ENCODE measurements at regions not wholly inside any gene's neighbourhood (a gene's known extent, or its start where the extent isn't known, plus 50 kb on each side); places are given as distances from the start of the nearest gene placed in this dataset.

DNA sequence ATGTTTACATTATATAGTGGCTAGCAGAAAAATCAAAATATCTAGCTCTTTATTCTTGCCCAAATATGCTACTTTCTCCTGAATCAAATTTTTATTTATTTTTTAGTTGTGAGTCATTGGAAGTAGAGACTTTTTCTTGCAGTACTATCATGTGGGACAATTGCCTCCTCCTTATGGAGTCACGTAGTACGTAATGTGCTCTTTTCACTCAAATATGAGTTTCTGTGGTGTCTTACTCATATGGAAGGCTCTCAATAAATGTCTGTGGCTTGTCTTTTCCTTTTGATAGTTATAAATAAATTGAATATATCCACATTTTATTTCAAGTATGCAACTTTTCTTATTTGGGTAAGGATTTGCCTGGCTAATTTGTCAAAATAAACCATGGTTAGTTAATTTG lies 1411.0 kb upstream of the SLC10A2 start:
- in situ Hi-C loops (cut with HindIII; ENCODE audit: low sequenced_read_pairs): no loop called here

DNA sequence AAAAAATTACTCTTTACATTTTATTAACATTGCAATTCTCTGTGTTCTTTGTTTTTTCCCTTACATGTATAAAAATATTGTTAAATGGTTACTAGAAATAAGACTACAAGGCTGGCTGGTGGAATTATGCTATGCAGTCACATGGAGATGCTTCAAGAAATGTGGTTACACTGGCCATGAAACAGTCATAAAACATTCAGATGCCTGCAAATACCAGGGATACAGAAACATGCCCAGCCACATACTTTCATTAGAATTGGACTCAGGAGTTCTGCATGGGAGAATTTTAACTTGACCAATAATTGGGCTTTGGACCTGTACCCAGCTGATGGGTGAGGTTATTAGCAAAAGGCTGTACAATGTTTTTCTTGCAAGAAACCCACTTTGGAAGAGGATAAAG lies 1407.7 kb upstream of the SLC10A2 start:
- in situ Hi-C loops (cut with HindIII; ENCODE audit: low sequenced_read_pairs): no loop called here

DNA sequence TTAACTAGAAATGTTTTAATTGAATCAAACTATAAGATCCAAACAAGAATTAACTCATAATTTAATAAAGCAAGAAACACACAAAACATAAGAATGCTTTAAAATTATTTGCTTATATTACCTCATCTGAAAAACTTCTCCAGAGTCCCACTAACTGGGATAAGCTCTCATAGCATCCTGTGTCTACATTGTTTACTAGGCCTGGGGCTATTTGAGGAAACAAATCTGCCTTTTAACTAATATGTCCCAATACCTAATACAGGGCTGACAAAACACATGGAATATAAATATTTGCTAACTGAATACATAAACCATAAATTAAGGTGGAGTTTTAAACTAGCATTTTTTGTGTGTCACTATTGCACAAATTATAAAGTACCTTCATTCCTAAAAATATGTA lies 1399.8 kb upstream of the SLC10A2 start:
- in situ Hi-C loops (cut with HindIII; ENCODE audit: low sequenced_read_pairs): no loop called here

DNA sequence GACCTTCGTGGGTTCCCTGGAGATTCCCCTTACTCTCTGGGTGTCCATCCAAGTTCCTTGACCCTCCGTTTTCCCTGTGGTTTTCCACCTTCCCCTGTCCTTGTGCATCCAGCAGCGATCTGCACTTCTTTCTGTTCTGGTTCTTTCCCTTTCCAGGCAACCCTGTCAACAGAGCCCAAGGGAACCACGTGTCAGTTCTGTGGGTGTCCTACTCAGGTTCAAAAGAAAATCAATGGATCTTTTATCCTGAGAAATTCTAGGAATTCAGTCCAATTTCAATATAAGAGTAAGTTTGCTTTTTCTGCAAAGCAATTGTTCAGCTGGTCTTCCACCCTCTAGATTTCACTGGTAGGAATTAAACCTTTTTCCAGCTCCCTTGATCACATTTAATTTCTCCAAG lies 1394.8 kb upstream of the SLC10A2 start:
- in situ Hi-C loops (cut with HindIII; ENCODE audit: low sequenced_read_pairs): no loop called here

DNA sequence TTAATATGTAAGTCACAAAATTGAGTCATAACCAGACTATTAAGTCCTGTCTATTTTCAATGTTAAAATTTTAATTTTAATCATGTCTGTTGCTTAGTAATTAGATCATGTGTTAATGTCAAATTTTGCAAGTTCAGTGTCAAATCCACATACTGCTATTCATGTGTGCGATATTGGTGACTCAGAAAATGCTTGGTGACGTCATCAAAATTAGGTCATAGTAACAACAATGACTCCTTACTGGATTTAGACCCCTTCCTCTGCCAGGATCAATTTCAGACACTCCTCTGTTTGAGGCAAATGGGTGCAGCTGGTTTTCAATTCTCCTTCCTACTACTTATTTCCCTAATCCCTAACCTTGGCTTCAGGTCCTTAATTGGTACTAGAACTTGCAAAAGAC lies 1394.3 kb upstream of the SLC10A2 start:
- in situ Hi-C loops (cut with HindIII; ENCODE audit: low sequenced_read_pairs): no loop called here

DNA sequence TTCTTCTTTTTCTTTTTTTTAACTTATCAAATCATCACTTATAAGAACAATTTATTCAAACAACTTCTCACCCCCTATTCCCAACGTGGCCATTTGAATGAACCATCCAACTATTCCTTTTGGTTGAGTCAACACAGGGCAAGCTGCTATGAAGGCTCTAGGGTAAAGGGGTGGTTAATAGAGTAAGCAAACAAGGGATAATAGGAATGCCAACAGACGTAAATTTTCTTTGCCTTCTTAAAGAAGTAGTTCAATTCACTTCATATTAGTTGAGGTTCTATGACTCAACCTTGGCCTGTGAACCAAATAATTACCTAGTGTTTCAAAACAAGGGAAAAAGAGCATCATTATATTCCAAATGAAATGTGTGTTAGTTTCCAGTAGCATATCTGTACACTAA lies 1383.8 kb upstream of the SLC10A2 start:
- in situ Hi-C loops (cut with HindIII; ENCODE audit: low sequenced_read_pairs): no loop called here

DNA sequence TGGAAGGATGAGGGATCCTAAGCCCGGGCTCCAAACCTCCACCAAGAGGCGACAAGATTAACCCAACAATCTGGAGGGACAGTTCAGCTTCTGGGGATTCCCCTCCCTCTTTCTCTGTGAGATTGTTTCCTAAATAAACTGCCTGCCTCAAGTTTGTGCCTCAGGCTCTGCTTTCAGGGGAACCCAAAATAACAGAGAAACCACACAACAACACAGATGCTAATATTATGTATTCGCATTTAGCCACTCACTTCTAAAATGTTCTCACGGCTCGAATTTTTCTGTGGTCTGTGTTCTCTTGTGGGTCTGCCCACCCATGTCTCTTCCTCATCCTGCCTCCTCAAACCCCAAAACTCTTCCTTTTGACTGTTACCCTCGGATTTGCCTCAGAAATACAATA lies 1381.1 kb upstream of the SLC10A2 start:
- in situ Hi-C loops (cut with HindIII; ENCODE audit: low sequenced_read_pairs): no loop called here

DNA sequence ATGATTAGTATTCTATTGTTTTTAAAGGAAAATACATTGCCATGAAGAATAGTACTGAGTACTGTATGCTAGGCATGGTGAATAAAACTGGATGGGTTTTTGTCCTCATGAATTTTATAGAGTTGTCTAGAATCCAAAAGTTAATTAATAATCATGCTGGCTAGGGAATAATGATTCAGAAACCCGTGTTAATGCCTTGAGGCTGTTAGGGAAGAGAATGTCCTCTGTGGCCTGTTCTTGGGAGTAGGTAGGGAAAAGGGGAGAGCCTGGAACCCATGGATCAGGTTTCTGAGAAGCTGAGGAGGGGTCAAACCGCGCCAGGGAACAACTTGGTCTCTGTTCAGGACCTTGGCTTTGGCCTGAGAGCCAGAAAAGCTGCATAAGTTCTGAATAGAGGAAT lies 1376.3 kb upstream of the SLC10A2 start:
- in situ Hi-C loops (cut with HindIII; ENCODE audit: low sequenced_read_pairs): no loop called here

DNA sequence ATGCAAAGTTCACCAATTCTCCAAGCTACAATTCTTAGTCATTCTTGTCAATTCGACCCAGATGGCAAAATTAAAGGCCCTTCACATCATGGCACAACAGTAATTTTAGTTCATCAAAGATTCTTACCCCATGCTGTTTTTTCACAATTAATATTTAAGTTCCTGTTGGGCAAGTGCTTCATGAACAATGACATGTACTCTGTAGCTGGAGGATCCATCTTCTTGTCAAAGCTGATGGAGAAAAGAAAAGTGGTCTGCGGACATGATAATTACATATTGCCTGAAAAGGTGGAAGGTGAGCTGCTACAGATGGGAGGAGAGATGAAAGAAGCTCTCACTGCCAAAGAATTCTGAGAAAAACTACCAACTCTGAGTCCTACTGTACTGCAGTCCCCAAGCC lies 1370.3 kb upstream of the SLC10A2 start:
- in situ Hi-C loops (cut with HindIII; ENCODE audit: low sequenced_read_pairs): no loop called here

DNA sequence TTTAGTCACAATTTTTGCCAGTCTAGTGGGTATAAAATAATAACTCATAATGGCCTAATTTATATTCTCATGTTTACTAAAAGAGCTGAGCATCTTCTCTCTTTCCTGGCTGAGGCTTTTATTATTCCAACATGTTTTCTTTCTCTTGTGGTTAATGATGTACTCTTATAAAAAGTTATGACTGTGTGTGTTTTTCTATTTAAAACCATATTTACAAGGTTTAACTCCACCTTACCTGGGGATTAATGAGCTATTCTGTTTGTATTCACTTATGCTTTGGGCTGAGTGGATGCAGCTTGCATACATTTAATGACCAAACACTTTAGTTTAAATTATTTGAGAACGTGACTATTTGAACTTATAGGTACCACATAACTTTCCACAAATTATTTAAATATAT lies 1365.7 kb upstream of the SLC10A2 start:
- in situ Hi-C loops (cut with HindIII; ENCODE audit: low sequenced_read_pairs): no loop called here

DNA sequence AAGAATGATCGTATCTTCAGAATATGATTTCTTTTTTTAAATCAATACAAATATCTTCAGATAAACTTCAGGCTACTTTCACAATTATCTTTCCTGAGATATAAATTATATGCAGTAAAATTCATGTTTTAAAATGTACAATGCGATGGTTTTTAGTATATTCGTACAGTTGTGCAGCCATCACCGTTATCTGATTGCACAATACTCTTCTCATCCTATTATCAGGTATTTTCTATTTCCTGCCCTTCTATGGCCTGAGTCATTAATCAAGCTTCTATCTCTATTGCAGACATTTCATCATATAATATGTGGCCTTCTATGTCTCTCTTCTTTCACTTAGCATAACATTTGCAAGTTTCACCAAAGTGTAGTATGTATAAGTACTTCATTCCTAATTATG lies 1360.2 kb upstream of the SLC10A2 start:
- in situ Hi-C loops (cut with HindIII; ENCODE audit: low sequenced_read_pairs): no loop called here

DNA sequence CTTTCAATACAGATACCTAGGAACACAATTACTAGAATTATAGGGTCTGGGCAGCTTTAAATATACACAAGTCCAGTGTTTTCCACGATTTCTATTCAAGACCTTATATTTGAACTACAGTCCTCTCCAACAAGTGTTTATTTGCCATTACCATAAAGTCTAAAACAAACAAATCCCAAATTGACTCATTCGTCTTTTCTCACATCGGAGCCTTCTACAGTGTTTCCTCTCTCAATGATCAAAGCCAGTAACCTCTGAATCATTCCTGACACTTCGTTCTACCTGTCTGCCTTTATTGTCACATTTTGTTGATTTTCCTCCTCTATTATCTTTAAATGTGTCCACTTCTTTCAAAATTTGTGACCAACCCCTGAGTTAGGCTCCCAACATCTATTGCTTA lies 1356.5 kb upstream of the SLC10A2 start:
- in situ Hi-C loops (cut with HindIII; ENCODE audit: low sequenced_read_pairs): no loop called here

DNA sequence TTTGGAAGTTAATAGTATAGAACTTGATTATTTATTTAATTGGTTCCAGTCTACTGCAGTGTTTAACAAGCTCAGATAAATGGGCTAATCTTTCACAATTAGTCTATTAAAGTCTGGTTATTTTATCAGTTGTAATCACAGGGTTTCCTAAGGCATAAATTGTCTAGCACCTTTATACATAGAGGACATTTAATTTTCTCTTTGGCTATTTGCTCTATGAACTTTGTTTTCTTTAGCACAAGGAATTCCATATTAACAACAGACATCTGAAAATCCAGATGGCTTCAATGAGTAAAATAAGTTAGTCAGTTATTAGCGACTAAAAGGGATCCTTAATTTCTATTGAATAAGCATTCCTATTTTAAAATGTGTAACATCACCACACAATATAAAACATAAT lies 1350.8 kb upstream of the SLC10A2 start:
- in situ Hi-C loops (cut with HindIII; ENCODE audit: low sequenced_read_pairs): no loop called here

DNA sequence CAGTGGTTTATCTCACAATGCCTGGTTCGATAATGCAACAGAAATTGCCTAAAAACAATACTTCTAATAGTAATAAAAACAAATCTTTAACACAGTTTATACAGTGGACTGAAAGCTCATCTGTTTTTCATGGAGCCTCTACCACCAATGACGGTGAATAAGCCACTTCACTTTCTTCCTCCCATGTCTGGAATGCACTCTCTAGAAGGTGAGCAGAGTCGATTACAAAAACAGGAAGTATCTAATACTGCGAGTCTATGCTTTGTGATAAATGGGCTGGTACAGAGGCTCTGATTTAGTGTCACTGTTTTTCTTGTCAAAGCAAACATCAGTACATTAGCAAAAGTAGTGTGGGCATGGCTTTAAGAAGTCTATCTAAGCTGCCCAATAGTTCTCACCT lies 1348.6 kb upstream of the SLC10A2 start:
- in situ Hi-C loops (cut with HindIII; ENCODE audit: low sequenced_read_pairs): no loop called here

DNA sequence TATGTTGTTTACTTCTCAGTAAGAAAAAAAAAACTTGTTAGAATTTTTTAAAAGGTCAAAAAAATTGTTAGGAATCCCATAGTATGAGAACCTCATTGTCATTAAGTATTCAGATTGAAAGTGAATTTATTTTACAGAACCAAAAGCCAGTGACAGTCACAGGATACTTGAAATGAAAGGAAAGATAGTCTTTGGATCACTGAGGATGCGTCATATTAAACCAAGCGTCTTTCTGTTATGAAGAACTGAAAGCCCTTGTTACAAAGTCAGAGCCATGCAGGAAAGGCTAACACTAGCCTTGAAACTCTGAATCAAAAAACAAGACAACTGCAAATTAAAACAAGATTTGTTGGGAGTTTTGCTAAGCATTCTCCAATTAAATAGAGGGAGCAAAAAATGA lies 1348.0 kb upstream of the SLC10A2 start:
- in situ Hi-C loops (cut with HindIII; ENCODE audit: low sequenced_read_pairs): no loop called here

DNA sequence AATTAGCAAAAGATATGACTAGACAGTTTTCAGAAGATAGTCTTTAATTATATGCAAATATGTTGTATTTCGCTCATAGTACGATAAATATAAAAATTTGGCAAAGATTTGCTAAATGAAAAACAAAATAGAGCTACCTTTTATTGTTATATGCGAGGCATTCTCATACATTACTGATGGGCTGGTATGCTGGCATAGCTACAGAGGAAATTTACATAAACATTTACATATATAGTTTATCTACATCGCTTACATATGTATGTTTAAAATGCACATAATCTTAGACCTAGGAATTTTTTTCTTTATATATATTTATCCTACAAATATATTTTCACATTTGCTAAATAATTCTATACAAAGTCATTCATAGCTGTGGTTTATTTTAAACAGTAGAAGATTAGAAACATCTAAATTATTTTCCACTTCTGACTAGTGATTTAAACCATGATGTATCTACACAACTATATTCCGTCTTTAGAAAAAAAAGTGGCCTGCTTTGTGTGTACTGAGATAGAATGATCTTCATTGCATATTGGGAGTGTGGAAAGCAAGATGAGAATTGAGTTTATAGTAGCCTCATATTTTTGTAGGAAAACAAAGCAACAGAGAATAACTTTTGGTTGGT lies 1345.0 kb upstream of the SLC10A2 start:
- in situ Hi-C loops (cut with HindIII; ENCODE audit: low sequenced_read_pairs): no loop called here

DNA sequence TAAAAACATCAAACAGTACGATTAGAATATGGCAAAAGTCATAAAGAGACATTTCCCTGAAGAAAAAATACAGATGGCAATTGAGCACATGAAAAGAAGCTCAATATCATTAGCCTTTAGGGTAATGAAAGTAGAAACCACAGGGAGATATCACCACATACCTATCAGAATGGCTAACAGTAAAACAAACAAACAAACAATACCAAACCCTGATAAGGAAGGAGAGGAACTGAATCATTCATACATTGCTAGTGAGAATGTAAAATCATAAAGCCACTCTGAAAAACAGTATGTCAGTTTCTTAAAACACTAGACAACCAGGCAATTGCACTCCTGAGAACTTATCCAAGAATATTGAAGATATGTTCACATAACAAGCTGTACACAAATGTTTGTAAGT lies 1342.5 kb upstream of the SLC10A2 start:
- in situ Hi-C loops (cut with HindIII; ENCODE audit: low sequenced_read_pairs): no loop called here

DNA sequence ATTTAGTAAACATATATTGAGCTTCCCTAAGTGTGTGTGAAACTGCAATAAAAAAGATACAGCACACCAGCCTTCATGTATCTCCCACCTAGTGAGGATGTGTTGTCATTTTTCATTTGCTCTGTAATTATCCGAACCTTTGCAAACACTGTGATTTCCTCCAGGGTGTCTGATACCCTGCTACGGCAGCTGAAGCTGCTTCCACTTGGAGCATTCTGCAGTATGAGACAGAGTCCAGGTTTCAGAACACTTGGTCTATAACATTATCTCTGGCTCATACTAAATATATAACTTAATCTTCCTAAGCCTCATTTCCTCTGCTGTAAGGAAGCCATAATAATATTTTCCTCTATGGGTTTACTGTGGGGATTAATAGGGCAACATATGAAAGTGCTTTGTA lies 1338.1 kb upstream of the SLC10A2 start:
- in situ Hi-C loops (cut with HindIII; ENCODE audit: low sequenced_read_pairs): no loop called here

DNA sequence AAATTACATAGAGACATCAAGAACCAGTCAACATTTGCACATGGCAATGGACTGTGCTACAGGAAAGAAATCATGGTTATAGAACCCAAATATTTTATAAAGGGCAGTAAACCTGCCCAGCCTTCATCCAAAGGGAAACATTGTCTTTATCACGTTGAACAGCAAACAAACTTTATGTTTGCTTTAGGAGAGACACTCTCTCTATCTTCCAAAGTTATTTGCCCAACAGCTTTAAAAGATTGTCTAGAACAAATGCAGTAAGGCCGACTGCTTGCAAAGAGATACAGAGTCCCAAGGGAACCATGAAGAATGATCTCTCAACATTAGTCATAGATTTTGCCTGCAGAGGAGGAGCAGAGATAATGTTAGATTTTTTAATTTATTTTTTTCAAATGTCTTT lies 1323.5 kb upstream of the SLC10A2 start:
- in situ Hi-C loops (cut with HindIII; ENCODE audit: low sequenced_read_pairs): no loop called here

DNA sequence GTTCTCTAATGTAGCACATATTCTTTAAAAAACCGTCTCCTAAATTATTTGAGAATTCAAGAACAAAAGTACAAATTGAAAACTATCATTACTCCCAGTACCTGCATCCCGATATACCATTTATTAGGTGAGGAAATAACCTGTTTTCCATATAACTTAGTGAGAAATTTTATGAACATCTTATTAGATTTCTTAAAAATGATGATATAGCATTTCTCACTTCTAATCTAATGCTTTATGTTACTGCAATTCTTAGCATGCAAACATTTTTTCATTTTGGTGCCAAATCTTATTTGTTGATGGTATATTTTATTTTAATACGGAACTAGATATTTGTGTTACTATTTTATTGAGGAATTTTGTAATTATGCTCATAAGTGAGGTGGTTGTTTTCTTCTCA lies 1321.3 kb upstream of the SLC10A2 start:
- in situ Hi-C loops (cut with HindIII; ENCODE audit: low sequenced_read_pairs): no loop called here

DNA sequence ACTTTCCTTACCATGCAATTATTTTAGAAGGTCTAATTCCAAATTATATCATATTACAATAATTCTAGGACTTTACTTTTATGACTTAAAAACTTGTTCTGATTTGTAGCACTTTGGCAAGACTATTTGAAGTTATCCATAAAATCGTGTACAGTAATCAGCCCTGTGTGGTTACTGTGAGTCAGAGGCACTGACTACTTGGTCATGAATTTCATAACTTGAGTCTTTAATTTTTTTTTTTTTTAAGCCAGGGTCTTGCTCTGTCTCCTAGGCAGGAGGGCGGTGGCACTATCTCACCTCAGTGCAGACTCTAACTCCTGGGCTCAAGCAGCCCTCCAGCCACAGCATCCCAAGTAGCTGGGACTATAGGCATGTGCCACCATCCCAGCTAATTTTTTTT lies 1319.2 kb upstream of the SLC10A2 start:
- in situ Hi-C loops (cut with HindIII; ENCODE audit: low sequenced_read_pairs): no loop called here

DNA sequence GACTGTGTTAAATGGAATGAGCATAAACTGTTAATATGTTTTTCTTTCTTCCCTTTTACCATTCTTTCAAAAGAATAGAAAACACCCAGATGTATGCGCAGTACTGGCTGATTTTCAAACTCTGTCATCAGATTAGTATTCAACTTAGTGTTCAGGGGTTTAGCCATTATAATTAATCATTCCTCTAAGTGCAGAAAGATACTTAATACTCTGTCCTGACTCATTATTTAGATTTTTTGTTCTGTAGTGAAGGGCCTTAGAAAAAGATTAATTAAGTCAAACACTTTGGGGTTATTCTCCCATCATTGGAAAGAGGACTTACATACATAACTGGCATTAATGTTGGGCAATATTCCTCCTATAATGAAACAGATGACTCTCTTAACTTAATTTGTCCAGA lies 1316.7 kb upstream of the SLC10A2 start:
- in situ Hi-C loops (cut with HindIII; ENCODE audit: low sequenced_read_pairs): no loop called here

DNA sequence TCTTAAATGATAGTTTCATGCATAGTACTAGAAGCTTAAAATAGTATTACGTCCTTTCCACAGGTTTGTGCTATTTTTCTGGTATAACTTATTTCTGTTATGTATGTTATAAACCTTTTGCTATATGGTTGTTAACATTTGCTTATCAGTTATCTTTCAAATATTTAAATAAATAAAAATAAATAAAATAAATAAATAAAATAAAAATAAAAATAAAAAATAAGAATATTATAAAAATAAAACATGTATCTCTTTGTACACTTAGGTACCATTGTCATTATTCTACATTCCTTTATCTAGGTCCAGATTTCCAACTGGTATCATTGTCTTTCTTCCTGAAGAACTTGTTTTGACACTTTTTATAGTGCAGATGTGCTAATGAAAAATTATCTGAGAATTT lies 1310.4 kb upstream of the SLC10A2 start:
- in situ Hi-C loops (cut with HindIII; ENCODE audit: low sequenced_read_pairs): no loop called here

DNA sequence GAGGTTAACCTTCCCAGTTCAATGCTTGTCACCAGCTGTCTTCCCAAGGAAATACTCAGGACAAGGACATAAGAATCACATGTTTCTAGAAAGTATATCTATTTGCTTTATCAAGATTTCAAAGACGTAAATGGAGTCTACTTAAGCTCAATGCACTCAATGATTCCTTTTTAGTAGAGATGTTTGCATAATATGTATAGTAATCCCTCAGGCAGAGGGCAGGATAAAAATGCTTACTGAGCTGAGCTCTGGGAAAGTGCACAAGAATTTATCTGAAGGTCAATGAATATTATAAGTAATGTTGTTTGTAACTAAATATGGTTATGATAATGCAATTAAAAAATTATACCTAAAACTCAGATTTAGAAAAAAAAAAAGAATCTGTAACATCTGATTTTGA lies 1309.4 kb upstream of the SLC10A2 start:
- in situ Hi-C loops (cut with HindIII; ENCODE audit: low sequenced_read_pairs): no loop called here

Measured in DLD1 (cell line).